Fibroblast of lung (primary cell): ENCODE measurements at regions not wholly inside any gene's neighbourhood (a gene's known extent, or its start where the extent isn't known, plus 50 kb on each side); places are given as distances from the start of the nearest gene placed in this dataset.

Experiments
- DNase-seq, 2 donors: peaks; one replicate each; pipeline versions ENCODE4 v3.0.0 to v3.0.0-alpha.2; 2010; ENCODE audit warnings: low read depth in 2 of 2
- H2AFZ ChIP-seq: 2 replicates; pipeline ENCODE4 v1.5.1; 2012; ENCODE audit warnings: low read length, control low read depth, inconsistent platforms
- H3K27ac ChIP-seq: 2 replicates; pipeline ENCODE4 v1.5.1; 2011; ENCODE audit warnings: low read length, control low read depth; ENCODE audit not compliant: insufficient read depth
- H3K27me3 ChIP-seq: 2 replicates; pipeline ENCODE4 v1.5.1; 2011; ENCODE audit warnings: mild to moderate bottlenecking, low read length; ENCODE audit not compliant: control insufficient read depth, insufficient read depth
- H3K36me3 ChIP-seq: 2 replicates; pipeline ENCODE4 v1.5.1; 2011; ENCODE audit warnings: low read length; ENCODE audit not compliant: control insufficient read depth, insufficient read depth
- H3K4me1 ChIP-seq: 2 replicates; pipeline ENCODE4 v1.5.1; 2011; ENCODE audit warnings: low read length; ENCODE audit not compliant: control insufficient read depth, insufficient read depth; ENCODE audit errors: extremely low read depth
- H3K4me2 ChIP-seq: 2 replicates; pipeline ENCODE4 v1.5.1; 2011; ENCODE audit warnings: low read length, control low read depth; ENCODE audit not compliant: insufficient read depth; ENCODE audit errors: extremely low read depth
- H3K4me3 ChIP-seq, 4 experiments: fragments of 200-600 bp in 1 of 4; sonication (generic) in 1 of 4; replicated peaks in 1 of 4; 2 replicates each; pipeline ENCODE4 v1.5.1; 2011 to 2016; ENCODE audit warnings: low read length in 4 of 4, low read depth in 3 of 4, mild to moderate bottlenecking in 3 of 4, control low read depth in 2 of 4, inconsistent platforms in 1 of 4, mixed read lengths in 1 of 4; ENCODE audit not compliant: insufficient read depth in 1 of 4; ENCODE audit errors: control extremely low read depth in 1 of 4
- H3K79me2 ChIP-seq: 2 replicates; pipeline ENCODE4 v1.5.1; 2012; ENCODE audit warnings: mild to moderate bottlenecking, low read length, inconsistent platforms; ENCODE audit not compliant: control insufficient read depth, insufficient read depth
- H3K9ac ChIP-seq: 2 replicates; pipeline ENCODE4 v1.5.1; 2011; ENCODE audit warnings: mild to moderate bottlenecking, low read length, control low read depth; ENCODE audit not compliant: insufficient read depth
- H3K9me3 ChIP-seq: 2 replicates; pipeline ENCODE4 v1.5.1; 2012; ENCODE audit warnings: low read depth, low read length; ENCODE audit not compliant: control insufficient read depth, insufficient read depth
- H4K20me1 ChIP-seq: 2 replicates; pipeline ENCODE4 v1.5.1; 2011; ENCODE audit warnings: low read length; ENCODE audit not compliant: control insufficient read depth, insufficient read depth; ENCODE audit errors: extremely low read depth
- CTCF ChIP-seq, 2 donors: IDR thresholded peaks in 1 of 2; conservative IDR thresholded peaks in 1 of 2; 1 replicate in 1 of 2; 2 replicates in 1 of 2; pipeline ENCODE4 v1.5.1; 2011 to 2012; ENCODE audit warnings: low read length in 2 of 2, control low read depth in 1 of 2, inconsistent platforms in 1 of 2, low read depth in 1 of 2, mild to moderate bottlenecking in 1 of 2
- EZH2 ChIP-seq: IDR thresholded peaks from 2 replicates; pipeline ENCODE4 v1.5.1; 2012; ENCODE audit warnings: low read length, control low read depth, mild to moderate bottlenecking; ENCODE audit errors: missing control alignments

- H3K79me2 ChIP-seq = no peaks in the 10 kb centered on the region
- no peaks in the 10 kb centered on the region for H3K36me3 ChIP-seq
- H2AFZ ChIP-seq = no peak overlapping the region
- no peak for TF ChIP-seq EZH2
- TF ChIP-seq CTCF (conservative IDR thresholded peaks at IDR 0.05 in 1 of 2, IDR thresholded peaks at IDR 0.05 in 1 of 2; ENCODE audit: low read depth in 1 of 2, low read length in 2 of 2) = no peak
- no peaks in the 10 kb centered on the region for H4K20me1 ChIP-seq
- no peaks in the 10 kb centered on the region for H3K27me3 ChIP-seq
- H3K4me2 ChIP-seq = no peak overlapping the region
- no peaks in the 10 kb centered on the region for H3K4me1 ChIP-seq
- no peaks in the 10 kb centered on the region for H3K9me3 ChIP-seq
- H3K27ac ChIP-seq = no peak overlapping the region
- H3K9ac ChIP-seq = no peak overlapping the region
- no peak for DNase-seq
- no peak overlapping the region for H3K4me3 ChIP-seq
Measured at GRCh38 chr14:71833476-71833875, 98.8 kb upstream of the RGS6 start.

- no peaks in the 10 kb centered on the region for H3K4me1 ChIP-seq
- no peaks in the 10 kb centered on the region for H4K20me1 ChIP-seq
- no peak for DNase-seq
- no peak overlapping the region for H3K9ac ChIP-seq
- H3K4me2 ChIP-seq = no peak overlapping the region
- no peak overlapping the region for H3K4me3 ChIP-seq
- TF ChIP-seq CTCF (conservative IDR thresholded peaks at IDR 0.05 in 1 of 2, IDR thresholded peaks at IDR 0.05 in 1 of 2; ENCODE audit: low read depth in 1 of 2, low read length in 2 of 2) (no peak), EZH2 (no peak)
- no peaks in the 10 kb centered on the region for H3K79me2 ChIP-seq
- no peaks in the 10 kb centered on the region for H3K27me3 ChIP-seq
- no peaks in the 10 kb centered on the region for H3K36me3 ChIP-seq
- no peak overlapping the region for H3K27ac ChIP-seq
- H2AFZ ChIP-seq = no peak overlapping the region
- H3K9me3 ChIP-seq = no peaks in the 10 kb centered on the region
Measured at GRCh38 chr14:71834284-71835204, 97.7 kb upstream of the RGS6 start.

GRCh38 chr14:71852181-71852580, 80.0 kb upstream of the RGS6 start:
- Histone ChIP-seq H3K4me2 (no peak overlapping the region), H3K9ac (no peak overlapping the region), H3K79me2 (no peaks in the 10 kb centered on the region), H3K4me3 (no peak overlapping the region), H3K27ac (no peak overlapping the region), H2AFZ (no peak overlapping the region), H3K4me1 (no peaks in the 10 kb centered on the region), H4K20me1 (no peaks in the 10 kb centered on the region), H3K27me3 (no peaks in the 10 kb centered on the region), H3K9me3 (no peaks in the 10 kb centered on the region), H3K36me3 (no peaks in the 10 kb centered on the region)
- DNase-seq = no peak
- TF ChIP-seq CTCF (conservative IDR thresholded peaks at IDR 0.05 in 1 of 2, IDR thresholded peaks at IDR 0.05 in 1 of 2; ENCODE audit: low read depth in 1 of 2, low read length in 2 of 2) (no peak), EZH2 (no peak)
